ENCODE measurements at regions not wholly inside any gene's neighbourhood (a gene's known extent, or its start where the extent isn't known, plus 50 kb on each side); places are given as distances from the start of the nearest gene placed in this dataset.
"Not testable (repeated sequence)": the region's sequence is repeated elsewhere in the genome, so short reads cannot be mapped to it uniquely, and the experiment has no call there.

- no peak for DNase-seq
These were observed 363.6 kb upstream of the MAF start for GRCh38 chr16:79964104-79964503.

DNA sequence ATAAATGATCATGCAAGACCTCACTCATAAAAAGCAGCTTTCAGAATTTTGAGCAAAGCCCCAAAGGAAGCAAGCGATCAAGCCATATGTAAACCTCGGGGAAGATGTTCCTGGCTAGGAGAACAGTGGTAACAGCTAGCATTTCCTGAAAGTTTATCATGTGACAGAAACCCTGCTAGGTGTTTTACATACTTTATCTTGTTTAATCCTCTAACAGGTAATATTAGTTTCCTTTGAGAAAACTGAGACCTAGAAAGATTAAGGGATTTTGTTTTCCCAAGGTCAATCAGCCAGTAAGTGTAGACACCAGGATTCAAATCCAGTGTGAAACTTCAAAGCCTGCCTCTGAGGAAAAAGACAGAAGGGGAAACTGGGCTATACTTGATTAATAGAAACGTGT lies 362.4 kb upstream of the MAF start:
- no peak for DNase-seq

- DNase-seq, result no peak
These were observed 358.7 kb upstream of the MAF start for GRCh38 chr16:79959226-79959625.

DNA sequence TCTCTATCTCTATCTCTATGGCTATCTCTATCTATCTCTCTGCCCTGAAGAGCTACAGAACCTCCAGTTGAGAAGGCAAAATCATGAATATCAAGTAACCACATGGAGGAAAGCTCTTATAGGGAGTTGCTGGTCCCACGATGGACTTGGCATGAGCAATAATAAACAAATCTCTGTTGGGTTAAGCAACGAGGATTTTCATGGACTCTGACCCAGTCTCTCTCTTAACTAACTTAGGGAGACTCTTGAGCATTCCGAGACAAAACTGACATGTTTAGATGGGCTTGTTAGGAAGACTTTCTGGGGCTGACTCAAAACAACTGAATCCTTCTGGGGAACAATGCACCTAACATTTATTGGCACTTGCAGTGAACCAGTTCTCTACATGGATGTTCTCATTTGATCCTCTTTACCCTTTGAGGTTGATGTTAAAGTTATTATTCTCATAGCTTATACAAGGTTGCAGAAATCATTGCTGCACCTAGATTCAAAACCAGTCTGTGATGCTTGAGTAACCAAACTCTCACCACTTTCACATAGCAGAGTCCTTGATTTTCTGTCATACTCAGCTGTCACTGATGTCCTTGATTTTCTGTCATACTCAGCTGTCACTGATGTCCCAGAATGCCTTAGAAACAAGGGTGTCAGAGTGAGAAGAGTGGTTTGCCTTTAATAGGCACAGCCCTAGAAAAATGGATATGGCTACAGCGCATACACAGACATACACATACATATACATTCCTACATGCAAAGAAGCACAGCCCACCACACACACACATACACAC lies 354.6 kb upstream of the MAF start:
- DNase-seq, result no peak

GRCh38 chr16:79950932-79951719 lies 350.6 kb upstream of the MAF start:
- no peak for DNase-seq

DNA sequence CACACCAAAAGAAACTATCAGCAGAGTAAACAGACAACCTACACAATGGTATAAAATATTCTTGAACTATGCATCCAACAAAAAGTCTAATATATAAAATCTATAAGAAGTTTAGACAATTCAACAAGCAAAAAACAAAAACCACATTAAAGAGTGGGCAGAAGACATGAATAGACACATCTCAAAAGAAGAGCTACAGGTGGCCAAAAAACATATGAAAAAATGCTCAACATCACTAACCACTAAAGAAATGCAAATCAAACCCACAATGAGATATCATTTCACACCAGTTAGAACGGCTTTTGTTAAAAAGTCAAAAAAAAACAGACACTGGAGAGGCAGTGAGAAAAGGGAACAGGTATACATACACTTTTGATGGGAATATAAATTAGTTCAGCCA lies 348.9 kb upstream of the MAF start:
- DNase-seq, result no peak

DNA sequence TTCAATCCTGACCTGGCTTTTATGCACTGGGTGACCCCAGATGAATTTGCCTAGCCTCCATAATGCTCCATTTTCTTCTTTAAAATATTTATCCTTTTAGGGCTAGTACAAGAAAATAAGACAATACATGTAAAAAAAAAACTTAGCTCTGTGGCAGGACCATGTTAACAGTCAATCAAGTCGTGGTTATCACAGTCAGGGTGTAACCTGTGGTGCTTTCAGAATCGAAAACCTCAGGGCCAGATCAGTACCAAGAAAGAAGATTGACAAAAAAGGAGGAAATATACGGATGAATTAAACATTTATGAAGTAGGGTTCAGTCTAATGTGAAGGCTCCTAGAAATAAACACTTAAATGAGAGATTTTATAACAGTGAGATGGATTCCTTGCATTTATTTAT lies 347.2 kb upstream of the MAF start:
- DNase-seq, result no peak

GRCh38 chr16:79946252-79946651 lies 345.7 kb upstream of the MAF start:
- no peak for DNase-seq

DNA sequence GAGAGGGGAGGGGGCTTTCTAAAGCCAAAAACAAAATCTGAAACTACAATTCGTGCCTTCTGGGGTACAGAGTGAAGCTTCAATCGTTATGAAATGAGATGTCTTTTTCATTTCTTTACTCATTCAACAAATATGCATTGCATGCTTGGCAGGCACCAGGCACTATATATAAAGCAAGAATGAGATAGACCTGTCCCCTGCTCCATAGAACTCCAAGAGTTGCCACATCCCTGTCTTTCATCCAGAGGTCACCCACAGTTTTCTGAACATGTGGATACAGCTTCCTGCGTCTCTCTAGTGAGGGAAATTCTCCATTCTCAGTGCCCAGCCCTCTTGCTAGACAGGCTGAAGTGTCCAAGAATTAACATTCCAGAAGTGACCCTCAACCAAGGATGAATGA lies 343.2 kb upstream of the MAF start:
- no peak for DNase-seq

- no peak for DNase-seq
These were observed 338.0 kb upstream of the MAF start for GRCh38 chr16:79938575-79938974.

GRCh38 chr16:79937671-79938070 lies 337.1 kb upstream of the MAF start:
- DNase-seq, result not testable (repeated sequence)

DNA sequence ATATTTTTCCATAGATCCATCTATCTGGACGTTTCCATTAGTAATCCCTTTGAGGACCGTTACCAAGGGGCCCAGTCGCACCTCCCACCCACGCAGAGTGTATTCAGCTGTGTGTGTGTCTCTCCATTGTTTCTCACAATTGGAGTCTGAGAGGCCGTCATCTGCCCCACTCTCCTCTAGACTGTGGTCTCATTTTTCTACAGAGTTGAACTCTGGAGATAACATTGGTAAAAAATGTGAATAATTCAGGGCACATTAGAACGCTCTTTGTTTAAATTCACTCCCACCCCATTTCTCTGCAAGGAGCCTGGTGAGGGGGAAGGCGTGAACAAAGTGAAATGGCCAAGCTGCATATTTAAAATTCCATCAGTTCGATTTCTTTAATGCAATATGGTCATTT lies 333.1 kb upstream of the MAF start:
- no peak for DNase-seq

DNA sequence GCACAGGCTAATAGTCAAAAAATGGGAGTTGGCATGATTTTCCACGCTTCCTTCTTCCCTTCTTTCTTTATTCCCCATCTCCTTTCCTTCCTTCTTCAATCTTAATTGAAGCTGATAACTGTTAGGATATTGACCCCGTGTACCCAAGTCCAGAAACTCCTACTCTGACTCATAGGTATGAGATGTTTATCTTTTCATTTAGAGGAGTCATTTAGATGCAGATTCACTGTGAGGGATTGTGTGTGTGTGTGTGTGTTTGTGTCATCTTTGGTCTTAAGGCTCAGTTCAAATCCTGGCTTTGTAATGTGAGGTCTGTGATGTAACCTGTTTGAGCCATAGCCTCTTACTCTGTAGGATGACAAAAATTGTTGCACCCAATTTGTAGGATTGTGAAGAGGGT lies 332.0 kb upstream of the MAF start:
- no peak for DNase-seq

DNA sequence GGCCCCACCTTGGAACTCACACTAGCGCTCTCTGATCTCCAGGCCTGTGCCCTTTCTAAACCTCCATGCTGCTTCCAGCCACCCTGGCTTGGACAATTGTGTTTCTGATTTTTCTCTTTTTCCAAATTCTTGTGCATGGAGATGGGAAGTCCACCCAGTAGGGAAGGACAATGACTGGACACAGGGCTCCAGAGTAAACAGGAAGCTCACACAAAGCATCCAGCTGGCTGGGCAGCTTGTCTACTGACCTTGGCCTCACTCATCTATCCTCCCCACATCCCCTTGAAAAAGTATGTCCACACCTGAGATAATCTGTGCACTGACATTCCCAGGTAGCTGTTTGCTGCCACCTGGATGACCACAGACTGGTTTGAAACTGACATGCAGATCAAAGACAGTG lies 331.2 kb upstream of the MAF start:
- no peak for DNase-seq

DNA sequence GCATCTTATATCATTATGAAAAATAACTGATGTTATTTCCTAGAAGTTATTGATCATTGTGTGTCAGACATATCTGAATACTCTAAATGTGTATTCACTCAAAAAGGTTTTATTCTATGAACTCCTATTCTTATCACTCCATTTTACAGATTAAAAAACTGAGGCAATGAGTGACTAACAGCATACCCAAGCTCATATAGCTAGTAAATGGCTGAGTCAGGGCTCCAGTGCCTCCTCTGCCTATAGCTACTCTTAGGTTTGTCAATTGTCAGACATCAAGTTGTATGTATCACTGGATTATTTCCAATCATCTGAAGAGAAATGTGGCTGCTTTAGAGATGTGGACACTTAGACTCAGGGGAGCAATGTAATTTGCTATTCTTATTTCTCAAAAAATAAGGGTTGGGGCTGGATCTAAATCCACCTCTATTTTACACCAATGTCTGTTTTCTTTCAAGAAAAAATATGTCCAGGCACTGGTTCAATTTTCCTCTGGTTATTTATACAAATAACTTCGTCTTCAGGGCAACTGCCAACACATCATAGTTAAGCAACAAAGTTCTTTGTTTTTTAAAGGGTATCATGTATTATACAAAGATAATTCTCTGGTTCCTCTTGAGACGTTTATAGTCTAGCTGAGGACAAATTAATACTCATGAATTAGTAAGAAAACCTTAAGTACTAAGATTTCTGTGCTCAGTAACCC lies 328.9 kb upstream of the MAF start:
- no peak for DNase-seq

- DNase-seq, result no peak
These were observed 327.8 kb upstream of the MAF start for GRCh38 chr16:79928142-79928873.

GRCh38 chr16:79926451-79927205 lies 326.1 kb upstream of the MAF start:
- no peak for DNase-seq

DNA sequence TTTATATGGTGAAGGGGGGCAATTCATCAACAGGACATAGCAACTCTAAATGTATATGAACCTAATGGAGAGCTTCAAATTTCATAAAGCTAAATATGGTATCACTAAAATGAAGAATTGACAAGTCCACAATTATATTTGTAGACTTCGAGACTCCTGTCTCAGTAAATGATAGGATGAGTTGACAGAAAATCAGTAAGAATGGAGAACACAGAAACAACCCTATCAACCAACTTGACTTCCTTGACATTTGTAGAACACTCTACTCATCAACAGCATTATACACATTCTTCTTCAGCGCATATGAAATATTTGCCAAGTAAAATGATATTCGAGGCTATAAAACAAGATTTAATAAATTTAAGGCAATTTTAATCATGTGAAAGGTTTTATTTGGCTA lies 322.9 kb upstream of the MAF start:
- DNase-seq, result no peak

DNA sequence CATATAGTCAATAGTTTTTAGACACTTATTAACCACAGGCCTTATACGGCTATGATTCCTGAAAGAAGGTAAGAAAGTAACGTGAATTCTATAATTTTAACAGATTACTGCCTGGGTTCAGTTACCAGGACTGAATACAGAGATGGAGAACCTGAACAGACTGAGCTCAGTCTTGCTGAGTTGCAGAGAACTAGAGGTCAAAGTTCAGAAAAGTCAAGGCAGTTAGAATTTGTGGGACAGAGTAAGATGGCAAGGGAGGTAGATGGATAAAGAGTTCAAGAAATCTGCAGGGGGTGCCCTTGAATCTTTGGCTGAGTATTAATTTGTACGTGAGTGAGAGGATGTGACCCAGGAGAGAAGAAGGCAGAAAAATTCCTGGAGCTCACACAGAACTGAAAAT lies 320.1 kb upstream of the MAF start:
- no peak for DNase-seq

- DNase-seq, result no peak
These were observed 318.4 kb upstream of the MAF start for GRCh38 chr16:79918916-79919315.

- no peak for DNase-seq
These were observed 315.2 kb upstream of the MAF start for GRCh38 chr16:79915761-79916160.

GRCh38 chr16:79914961-79915720 lies 314.6 kb upstream of the MAF start:
- DNase-seq, result no peak

Data from stimulated activated CD4-positive, alpha-beta T cell treated with anti-CD3 and anti-CD28 coated beads, Interleukin-2, amount 100 ng/mL, for 48 hours (primary cell).